Kasumi-1 (cell line): ENCODE measurements at regions not wholly inside any gene's neighbourhood (a gene's known extent, or its start where the extent isn't known, plus 50 kb on each side); places are given as distances from the start of the nearest gene placed in this dataset.
"Not testable (repeated sequence)": the region's sequence is repeated elsewhere in the genome, so short reads cannot be mapped to it uniquely, and the experiment has no call there.

ENCODE experiments used
- DNase-seq, 2 experiments: peaks; one replicate each; lab custom pipeline; 2025; lab: John Stamatoyannopoulos, UW

DNA sequence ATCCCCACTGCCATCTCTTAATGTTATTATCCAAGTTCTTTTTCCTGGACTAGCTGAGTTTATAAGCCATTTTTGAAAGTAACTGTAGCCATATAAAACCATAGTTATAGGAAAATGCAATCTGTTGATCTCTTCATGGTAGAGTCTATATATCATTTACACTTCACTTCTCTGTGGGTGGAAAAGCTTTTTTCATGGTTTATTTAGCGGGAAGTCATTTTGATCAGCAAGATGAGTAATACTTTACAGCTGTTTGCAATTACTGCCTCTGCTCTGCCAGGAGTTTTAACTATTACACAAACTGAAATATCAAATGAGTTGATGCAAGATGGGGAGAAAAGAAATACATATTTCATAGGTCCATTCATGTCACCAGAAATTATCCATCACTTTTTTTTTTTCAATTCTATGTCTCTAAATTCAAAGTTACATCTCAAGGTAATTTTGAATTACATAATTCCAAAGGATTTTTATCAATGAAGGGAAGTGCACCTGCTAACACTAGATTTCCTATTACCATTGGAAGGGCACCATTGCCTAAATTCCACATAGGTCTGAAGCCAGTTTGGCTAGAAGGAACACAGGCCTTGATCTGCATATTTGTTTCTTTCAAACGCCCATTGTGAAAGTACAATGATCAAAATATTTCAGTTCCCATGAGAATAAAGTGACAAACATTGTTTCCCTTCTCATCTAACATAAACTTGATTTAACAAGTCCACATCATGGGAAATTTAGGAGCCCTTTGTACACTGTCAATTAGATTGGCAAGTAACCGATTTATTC, 296.7 kb downstream of the ZNF326 start:
- no peak for DNase-seq

DNA sequence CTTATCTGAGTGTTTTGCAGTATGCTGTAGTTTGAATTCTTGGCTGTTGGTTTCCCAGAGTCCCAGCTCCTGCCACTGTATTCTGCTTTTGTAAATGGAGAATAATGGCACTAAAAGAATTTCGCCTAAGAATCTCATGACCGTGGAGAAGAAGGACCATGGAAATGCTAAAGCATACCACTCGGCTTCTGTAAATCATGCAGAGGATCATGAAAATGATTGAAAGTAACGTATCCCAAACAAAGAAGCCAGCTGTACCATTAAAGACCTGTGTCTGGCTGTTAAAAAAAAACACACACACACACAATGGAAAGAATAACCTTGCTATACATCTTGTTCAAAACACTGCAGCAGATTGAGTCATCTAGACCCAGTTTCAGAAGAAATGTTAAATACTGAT, 287.9 kb downstream of the ZNF326 start:
- DNase-seq = no peak

DNA sequence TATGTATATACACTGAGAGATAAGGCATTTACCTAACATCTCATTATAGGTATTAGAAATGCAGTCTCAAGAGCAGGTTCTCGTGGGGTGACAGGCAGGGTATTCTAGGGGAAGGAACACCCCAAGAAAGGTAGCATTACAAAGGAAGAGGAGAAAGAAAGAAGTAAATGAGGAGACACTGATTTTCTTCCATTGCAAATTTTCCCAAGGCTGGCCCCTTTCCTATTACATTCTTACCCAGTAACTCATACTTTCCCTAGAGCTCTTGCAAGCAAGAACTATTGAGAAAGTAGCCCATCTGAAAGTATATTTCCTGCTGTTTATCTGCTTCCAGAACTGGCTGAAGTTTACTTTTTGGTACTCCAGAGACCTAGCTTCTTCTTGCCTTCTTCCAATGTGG, 287.0 kb downstream of the ZNF326 start:
- DNase-seq = not testable (repeated sequence)

DNA sequence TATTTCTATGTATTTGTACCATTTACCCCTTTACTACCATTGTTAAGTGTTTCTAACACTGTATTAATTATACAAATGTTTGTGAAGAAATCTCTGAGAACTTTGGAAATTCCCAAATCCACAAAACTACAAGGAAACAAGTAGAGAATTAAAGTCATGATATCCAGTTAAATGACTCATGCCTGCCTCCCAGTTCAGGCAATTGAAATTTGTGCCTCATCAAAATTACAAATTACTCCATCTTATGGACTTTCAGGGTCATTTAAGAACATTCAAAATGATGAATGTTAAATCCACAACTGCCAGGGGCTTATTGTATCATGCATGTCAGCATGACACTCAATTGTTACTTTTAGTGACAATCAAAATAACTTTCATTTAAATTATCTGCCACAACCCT, 282.4 kb downstream of the ZNF326 start:
- no peak for DNase-seq

DNA sequence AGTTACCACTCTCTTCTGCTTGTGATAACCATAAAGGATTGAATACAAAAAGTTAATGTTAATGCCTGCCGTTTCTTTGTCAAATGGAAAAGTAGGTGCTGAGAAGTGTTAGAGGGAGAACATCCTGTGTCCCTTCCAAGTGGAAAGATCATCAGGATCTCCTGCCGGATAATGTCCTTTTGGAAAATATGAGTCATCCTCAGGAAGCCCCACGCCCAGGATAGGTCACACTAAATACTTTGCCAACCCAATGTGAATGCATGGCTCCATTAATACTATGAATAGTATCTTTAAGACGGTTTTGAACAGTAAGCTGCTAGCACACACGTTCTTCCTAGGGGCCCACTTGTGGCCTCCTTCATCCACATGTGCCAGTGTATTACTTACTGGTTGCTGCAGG, 279.5 kb downstream of the ZNF326 start:
- DNase-seq = no peak

DNA sequence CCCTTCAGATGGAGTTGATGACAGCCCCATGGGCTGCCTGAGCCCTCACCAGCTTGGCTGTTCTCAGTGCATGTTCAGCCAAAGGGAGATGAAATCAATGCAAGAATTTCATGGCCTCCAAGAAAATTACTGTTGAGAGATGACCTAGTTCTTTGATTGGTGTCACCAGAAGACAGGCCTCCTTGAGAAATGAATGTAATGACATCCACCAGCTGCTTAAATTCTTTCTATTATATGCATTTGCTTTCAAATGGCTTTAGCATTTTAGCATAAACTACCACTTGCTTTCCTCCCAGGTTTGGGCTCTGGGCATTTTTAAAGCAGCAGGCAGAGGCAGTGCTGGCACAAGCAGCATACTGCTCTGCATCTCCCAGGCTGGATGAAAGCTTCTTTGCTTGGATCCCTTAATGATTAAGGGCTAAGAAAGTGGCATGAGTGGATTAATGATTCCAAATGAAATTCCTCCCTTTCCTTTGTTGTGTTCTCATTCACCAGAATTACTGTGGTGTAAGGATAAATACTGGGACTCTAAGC, 278.4 kb downstream of the ZNF326 start:
- DNase-seq = no peak

DNA sequence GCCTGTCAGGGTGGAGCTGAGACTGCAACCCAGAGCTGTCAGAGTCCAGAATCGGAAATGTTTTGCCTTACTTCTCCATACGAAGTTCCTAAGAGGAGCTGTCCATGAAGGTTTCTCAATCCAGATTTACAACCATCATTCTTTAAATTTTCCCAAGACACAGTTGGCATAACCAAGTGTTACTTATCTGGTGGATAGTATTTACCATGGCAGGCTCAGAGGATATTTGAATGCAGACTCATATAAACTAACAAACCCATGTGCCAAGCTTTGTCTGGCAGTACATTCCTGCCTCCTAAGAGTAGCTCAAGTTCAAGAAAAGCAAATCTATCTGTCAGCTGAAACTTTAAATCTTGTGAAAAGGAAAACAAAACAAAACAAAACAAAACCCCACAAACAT, 267.9 kb downstream of the ZNF326 start:
- DNase-seq = no peak

DNA sequence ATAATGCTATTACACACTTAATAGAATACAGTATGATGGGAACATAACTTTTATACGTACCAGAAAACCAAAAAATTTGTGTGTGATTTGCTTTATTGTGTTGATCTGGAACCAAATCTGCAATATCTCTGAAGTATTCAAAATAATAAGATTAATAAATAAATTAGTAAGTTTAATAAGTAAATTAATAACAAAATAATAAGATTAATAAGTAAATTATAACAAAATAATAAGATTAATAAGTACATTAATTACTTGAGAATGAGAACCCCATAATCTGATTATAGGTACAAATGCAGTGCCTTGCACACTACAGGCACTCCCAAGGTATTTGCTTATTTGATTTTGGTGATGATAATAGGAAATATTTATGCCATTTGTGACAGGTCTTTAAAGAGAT, 267.4 kb downstream of the ZNF326 start:
- DNase-seq = no peak

DNA sequence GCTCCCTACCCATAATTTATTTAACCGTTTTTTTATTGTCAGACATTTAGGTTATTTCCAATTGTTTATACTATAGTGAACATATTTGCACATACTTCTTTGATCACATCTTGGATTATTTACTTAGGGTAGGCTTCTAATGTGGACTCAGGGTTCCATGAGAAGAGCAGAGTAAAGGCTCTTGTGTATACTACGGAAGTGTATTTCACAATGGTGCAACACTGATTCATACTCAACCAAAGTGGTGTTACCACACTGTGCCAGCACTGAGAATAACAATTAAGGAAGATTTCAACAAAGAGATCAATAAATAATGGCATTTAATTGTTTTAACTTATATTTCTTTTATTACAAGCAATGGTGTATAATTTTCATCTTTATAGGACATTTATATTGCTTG, 251.2 kb downstream of the ZNF326 start:
- DNase-seq = no peak

DNA sequence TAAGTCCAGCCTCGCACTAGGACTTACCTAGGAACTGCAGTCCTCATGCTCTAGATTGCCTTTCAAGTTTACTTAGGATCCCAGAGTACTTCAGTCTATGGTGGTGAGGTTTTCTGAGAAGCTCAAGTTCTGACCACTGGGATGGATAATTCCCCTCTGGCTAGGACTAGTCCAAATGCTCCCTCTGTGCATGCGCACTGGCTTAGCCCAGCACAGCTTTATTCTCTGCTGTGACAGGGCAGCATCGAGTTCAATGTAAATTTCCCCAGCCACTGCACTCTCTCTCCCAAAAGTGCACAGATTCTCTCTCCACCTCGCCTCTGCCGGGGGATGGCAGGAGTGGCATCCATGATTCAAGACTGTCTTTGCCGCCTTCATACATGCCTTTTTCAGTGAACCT, 241.6 kb downstream of the ZNF326 start:
- DNase-seq = no peak

DNA sequence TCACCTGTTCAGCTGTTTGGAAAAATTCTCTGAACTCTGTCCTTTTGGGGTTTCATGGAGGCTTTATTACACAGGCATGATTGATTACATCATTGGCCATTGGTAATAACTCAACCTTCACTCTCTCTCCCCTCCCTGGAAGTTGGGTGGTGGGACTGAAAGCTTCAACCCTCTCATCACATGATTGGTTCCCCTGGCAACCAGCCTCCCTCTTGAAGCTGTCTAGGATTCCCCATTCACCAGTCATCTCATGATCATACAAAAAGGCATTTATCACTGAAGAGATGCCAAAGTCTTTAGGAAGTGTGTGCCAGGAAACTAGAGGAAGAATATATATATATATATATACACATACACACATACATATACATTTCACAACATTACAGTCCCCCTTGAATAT, 228.5 kb downstream of the ZNF326 start:
- no peak for DNase-seq

DNA sequence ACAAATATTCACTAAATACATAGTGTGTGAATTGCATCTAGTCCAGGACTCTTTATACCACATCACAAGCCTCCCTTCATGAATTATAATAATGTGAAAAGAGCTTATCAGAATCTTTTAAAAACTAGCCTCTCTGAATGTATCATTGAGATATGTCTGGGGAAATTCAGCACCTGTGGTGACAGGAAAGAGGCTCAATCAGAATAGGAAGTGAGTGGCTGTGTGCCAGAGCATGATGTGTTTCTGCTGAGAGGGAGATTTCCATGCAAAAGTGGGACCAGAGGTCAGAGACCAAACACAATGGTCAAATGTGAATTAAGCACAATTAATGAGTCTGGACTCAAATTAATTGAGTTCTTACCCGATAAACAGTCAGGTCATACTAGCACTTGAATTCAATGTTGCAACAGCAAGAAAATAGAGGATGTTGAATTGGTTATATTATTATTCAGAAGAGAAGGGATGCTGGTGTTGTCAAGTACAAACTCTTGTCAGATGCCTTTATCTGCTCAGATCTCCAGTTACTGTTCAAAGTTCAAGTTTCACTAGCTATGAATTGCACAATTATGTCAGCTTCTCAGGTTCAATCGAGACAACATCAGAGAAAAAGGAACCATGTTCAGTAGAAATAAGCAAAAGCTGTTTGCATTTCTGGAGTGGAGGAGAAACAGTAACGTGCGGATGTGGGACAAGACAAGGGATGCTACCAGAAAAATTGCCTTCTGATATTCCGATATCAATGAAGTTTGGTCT, 226.2 kb downstream of the ZNF326 start:
- DNase-seq = no peak

DNA sequence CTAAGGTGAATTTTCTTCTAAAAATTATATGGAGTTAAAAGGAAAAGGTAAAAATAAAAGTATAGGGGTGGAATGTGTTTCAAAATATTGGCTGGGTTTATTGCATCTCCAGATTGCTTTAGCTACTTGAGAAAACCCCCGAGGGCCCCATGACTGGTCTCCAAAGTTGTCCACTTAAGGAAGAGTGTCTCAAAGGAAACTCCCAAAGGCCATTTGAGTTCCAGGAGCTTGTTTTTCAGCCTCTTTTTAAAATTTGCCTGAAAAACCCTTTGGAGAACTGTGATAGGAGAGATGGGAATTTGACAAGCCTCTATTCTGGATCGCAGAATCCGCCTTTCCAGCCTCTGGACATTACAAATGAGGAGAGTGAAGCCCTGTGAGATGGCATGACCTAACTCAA, 225.6 kb downstream of the ZNF326 start:
- DNase-seq = no peak

DNA sequence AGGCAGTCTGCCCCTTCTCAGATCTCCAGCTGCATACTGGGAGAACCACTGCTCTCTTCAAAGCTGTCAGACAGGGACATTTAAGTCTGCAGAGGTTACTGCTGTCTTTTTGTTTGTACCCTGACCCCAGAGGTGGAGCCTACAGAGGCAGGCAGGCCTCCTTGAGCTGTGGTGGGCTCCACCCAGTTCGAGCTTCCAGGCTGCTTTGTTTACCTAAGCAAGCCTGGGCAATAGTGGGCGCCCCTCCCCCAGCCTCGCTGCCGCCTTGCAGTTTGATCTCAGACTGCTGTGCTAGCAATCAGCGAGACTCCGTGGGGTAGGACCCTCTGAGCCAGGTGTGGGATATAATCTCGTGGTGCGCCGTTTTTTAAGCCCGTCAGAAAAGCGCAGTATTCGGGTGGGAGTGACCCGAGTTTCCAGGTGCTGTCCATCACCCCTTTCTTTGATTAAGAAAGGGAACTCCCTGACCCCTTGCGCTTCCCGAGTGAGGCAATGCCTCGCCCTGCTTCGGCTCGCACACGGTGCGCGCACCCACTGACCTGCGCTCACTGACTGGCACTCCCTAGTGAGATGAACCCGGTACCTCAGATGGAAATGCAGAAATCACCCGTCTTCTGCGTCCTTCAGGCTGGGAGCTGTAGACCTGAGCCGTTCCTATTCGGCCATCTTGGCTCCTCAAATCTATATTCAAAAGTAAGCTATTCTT, 224.4 kb downstream of the ZNF326 start:
- DNase-seq = not testable (repeated sequence)

DNA sequence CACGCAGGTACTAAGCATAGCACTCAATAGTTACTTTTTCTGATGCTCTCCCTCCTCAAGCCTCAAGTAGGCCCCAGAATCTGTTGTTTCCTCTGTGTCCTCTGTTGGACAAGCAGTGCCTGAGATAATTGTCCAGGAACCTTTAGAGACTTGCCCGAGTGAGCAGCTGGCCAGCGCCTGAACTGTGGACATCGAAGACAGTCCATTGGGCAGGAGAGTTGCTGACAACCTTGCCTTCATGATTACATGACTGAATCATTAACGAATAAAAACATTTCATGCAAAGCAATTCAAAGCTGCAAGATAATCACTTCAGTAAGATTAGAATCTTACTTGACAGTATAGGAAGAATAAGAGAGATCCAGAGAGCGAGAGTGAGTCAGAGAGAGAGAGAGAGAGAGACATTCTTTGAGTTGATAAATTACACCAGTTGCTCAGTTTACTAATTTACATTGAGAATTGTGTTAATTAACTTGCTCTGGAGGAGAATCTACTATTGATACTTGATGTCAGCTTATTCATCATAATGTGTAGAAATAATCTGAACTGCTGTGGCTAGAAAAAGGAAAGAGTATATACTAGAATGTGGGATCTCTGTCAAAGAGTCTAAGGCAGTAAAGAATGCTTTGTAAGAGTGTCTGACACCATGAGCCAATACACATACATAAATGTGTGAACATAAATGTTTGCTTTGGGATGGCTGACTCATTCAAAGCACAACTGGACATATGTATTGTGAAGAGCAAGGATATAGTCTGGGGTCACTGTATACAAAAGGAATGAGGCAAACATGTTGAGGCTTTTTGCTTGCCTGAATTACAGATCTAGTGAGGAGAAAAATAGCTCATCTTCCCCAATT, 216.0 kb downstream of the ZNF326 start:
- DNase-seq = no peak

DNA sequence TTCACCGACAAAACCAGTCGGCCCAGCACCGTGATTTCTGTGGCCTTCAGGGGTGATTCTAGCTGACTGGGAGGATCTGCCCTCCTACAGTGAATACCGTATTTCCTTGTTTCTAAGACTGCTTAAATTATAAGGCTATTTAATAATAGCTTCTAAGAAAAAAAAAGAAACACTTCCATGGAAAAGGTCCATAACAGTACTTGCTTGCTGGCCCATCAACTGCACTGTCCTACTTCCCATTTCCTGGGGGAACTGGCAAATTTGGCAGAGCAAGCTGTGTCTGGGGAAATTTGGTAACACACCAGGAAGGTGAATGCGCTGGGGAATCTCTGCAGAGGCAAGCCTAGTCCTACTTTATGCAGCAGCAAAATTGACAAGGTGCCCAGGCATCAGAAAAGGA, 214.0 kb downstream of the ZNF326 start:
- DNase-seq = no peak

DNA sequence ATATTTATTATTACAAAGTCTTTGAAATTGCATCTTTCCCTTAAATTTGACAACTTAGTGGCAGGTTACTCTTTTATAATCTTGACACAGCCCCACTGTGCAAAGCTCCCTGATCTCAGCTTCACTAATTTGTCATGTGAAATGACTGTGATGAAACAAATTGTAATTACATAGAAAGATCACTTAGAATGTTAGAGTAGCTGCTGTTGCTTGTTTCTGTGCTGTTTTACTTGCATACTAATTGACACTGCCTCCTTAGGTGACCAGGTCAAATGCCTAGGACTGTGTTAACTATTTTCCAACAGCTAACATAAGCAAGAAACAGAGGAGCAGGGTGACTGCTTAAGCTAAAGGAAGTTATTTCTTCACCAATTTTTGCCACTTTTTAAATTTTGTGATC, 211.3 kb downstream of the ZNF326 start:
- no peak for DNase-seq

DNA sequence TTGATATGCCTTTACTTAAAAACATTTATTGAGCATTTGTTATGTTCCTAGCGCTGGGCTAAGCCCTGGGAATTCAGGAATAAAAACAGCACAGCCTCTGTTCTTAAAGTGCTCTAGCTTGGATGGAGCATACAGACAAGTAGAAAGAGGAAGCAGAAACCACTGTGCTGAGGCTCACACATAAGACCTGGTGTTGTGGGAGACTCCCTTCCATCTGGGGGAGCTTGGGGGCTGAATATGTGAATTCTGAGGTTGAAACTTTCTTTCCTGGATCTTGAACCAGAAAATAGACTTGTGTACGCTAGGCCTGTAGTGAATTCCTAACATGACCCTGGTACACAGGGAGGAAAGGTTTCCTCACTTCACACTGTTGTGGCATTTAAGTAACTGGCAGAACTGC, 209.9 kb downstream of the ZNF326 start:
- peak; percentile 86 to 87 for DNase-seq

DNA sequence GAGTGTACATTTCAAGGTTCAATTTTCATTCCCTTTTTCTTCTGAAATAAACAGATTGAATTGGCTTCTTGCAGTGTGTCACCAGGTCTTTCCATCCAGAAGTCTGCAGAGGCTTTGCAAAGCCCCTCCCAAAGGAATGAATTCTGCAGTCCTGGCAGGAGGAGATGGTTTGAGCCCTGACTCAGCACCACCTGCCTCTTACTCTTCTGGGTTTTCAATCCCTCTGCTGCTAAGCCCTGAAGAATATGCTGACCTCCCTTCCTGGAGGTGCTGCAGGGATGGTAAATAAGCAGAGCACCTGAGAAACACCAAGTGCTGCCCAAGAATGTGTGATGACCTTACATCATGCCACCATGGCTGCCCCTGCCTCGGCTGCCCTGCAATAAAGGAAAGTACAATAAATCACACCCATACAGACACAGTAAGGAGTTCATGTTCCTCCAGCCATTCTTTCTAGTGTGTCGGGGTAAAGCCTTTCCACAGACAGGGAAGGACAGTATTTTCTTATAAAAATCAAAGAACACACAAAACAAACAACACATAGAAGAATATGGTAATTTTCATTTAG, 209.2 kb downstream of the ZNF326 start:
- no peak for DNase-seq

DNA sequence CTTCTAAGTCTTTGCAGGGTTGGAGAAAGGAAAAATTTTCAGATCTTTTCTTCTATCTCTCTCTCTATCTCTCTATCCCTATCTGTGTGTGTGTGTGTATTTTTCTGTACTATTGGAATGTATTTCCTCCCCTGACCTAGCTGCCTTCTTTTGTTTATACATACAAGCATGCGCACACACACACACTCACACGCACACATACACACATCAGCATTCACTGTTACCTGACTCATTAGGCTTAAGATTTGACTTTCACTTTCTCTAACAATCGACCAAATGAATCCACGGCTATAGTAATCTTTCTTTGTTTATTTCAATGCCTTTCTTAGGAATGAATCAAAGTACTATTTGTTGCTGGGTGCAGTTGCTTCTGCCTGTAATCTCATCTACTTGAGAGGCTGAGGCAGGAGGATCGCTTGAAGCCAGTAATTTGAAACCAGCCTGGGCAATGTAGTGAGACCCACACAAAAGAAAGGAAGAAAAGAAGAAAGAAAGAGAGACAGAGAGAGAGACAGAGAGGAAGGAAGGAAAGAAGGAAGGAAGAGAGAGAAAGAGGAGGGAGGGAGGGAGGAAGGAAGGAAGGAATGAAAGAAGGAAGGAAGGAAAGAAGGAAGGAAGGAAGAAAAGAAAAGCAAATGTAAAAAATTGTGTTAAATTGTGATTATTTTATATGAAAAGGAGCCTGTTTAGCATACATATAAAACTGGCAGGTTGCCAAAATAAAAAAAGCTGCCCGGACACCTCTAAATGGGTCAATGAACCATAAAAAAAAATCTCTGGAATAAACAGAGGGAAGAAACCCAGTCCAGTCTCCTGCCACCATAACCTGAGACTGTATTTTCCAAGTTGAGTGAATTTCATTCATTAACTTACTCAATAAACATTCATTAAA, 206.8 kb downstream of the ZNF326 start:
- DNase-seq = no peak
